SK-N-MC (cell line): ENCODE measurements at regions not wholly inside any gene's neighbourhood (a gene's known extent, or its start where the extent isn't known, plus 50 kb on each side); places are given as distances from the start of the nearest gene placed in this dataset.
A peak's percentile ranks its signal among the peaks of the same experiment; 100 is the strongest.

Experiments
- DNase-seq: peaks from one replicate; pipeline ENCODE4 v3.0.0-alpha.2; 2011; ENCODE audit warnings: low read depth, low spot score
- H3K27ac ChIP-seq: fragments of 200-600 bp; sonication (generic); 2 replicates; pipeline ENCODE4 v1.5.1; 2016; ENCODE audit warnings: mixed run types
- H3K36me3 ChIP-seq: fragments of 200-600 bp; sonication (generic); 2 replicates; pipeline ENCODE4 v1.6.1; 2017; ENCODE audit warnings: antibody characterized with exemption, low read length, mixed read lengths; ENCODE audit not compliant: insufficient read depth
- H3K4me3 ChIP-seq: fragments of 200-600 bp; sonication (generic); 2 replicates; pipeline ENCODE4 v1.5.1; 2016
- H3K9ac ChIP-seq: fragments of 200-600 bp; sonication (generic); 2 replicates; pipeline ENCODE4 v1.8.0; 2017; ENCODE audit warnings: mixed run types, mixed read lengths; ENCODE audit not compliant: insufficient read length
- H3K9me3 ChIP-seq: fragments of 200-600 bp; sonication (generic); 2 replicates; pipeline ENCODE4 v1.6.1; 2017; ENCODE audit warnings: low read depth, mild to moderate bottlenecking, antibody characterized with exemption, low read length, moderate library complexity, mixed read lengths
- EZH2 ChIP-seq: fragments of 200-600 bp; sonication (generic); IDR thresholded peaks from one replicate; pipeline ENCODE4 v1.6.1; 2017; ENCODE audit warnings: antibody characterized with exemption
- FOXP2 ChIP-seq: optimal IDR thresholded peaks from 2 replicates; pipeline ENCODE3; 2011; ENCODE audit warnings: mild to moderate bottlenecking, moderate library complexity; ENCODE audit not compliant: insufficient read depth; ENCODE audit errors: extremely low read length, control extremely low read depth
- POLR2AphosphoS5 ChIP-seq: IDR thresholded peaks from 2 replicates; pipeline ENCODE4 v1.6.1; 2012; ENCODE audit warnings: mild to moderate bottlenecking, low read depth, low read length, borderline replicate concordance

GRCh38 chr2:16303761-16304160, 361.9 kb downstream of the CYRIA start:
- TF ChIP-seq POLR2AphosphoS5 (no peak), FOXP2 (no peak), EZH2 (no peak)

GRCh38 chr2:16303273-16303577, 362.4 kb downstream of the CYRIA start:
- H3K36me3 ChIP-seq, result no peaks in the 10 kb centered on the region
- no peak for DNase-seq
- no peaks in the 10 kb centered on the region for H3K9me3 ChIP-seq
- TF ChIP-seq POLR2AphosphoS5, result no peak
- TF ChIP-seq EZH2, result no peak
- TF ChIP-seq FOXP2, result no peak
- H3K4me3 ChIP-seq, result peak overlapping the region; percentile 34; the same call in 1 of the 2 replicates
- no peak overlapping the region for H3K9ac ChIP-seq
- no peak overlapping the region for H3K27ac ChIP-seq

More at GRCh38 chr2:16303761-16304160, 361.9 kb downstream of the CYRIA start:
- Histone ChIP-seq H3K36me3 (no peaks in the 10 kb centered on the region), H3K27ac (no peak overlapping the region), H3K9ac (no peak overlapping the region), H3K9me3 (no peaks in the 10 kb centered on the region), H3K4me3 (no peak overlapping the region)
- DNase-seq, result no peak

- H3K9me3 ChIP-seq, result no peaks in the 10 kb centered on the region
- no peak overlapping the region for H3K27ac ChIP-seq
- no peak overlapping the region for H3K9ac ChIP-seq
- DNase-seq, result no peak
- H3K4me3 ChIP-seq, result peak overlapping the region; percentile 34; the same call in 1 of the 2 replicates
- no peaks in the 10 kb centered on the region for H3K36me3 ChIP-seq
- TF ChIP-seq FOXP2, result no peak
- no peak for TF ChIP-seq POLR2AphosphoS5
These were observed 362.3 kb downstream of the MYCN start for GRCh38 chr2:16302431-16303272.

GRCh38 chr2:16301961-16302360, 361.6 kb downstream of the MYCN start:
- Histone ChIP-seq H3K36me3 (no peaks in the 10 kb centered on the region), H3K4me3 (no peak overlapping the region), H3K9ac (no peak overlapping the region), H3K27ac (no peak overlapping the region), H3K9me3 (no peaks in the 10 kb centered on the region)
- TF ChIP-seq EZH2, result no peak
- TF ChIP-seq FOXP2, result no peak
- no peak for TF ChIP-seq POLR2AphosphoS5
- no peak for DNase-seq

- H3K9me3 ChIP-seq, result no peaks in the 10 kb centered on the region
- TF ChIP-seq POLR2AphosphoS5 (no peak), FOXP2 (no peak), EZH2 (no peak)
These were observed 358.5 kb downstream of the MYCN start for GRCh38 chr2:16298866-16299265.

GRCh38 chr2:16296331-16297250, 356.2 kb downstream of the MYCN start:
- no peak overlapping the region for H3K4me3 ChIP-seq
- no peak for DNase-seq
- no peak for TF ChIP-seq POLR2AphosphoS5
- TF ChIP-seq EZH2, result no peak
- TF ChIP-seq FOXP2, result no peak
- H3K27ac ChIP-seq, result no peak overlapping the region
- no peak overlapping the region for H3K9ac ChIP-seq
- no peaks in the 10 kb centered on the region for H3K36me3 ChIP-seq
- H3K9me3 ChIP-seq, result no peaks in the 10 kb centered on the region

More at GRCh38 chr2:16298866-16299265, 358.5 kb downstream of the MYCN start:
- Histone ChIP-seq H3K36me3 (no peaks in the 10 kb centered on the region), H3K9ac (no peak overlapping the region), H3K4me3 (no peak overlapping the region), H3K27ac (no peak overlapping the region)
- no peak for DNase-seq

GRCh38 chr2:16296038-16296290, 355.6 kb downstream of the MYCN start:
- Histone ChIP-seq H3K4me3 (no peak overlapping the region), H3K36me3 (no peaks in the 10 kb centered on the region), H3K27ac (no peak overlapping the region), H3K9ac (no peak overlapping the region), H3K9me3 (no peaks in the 10 kb centered on the region)
- TF ChIP-seq EZH2 (no peak), POLR2AphosphoS5 (no peak), FOXP2 (no peak)
- no peak for DNase-seq

- TF ChIP-seq POLR2AphosphoS5, result no peak
- TF ChIP-seq FOXP2, result no peak
- TF ChIP-seq EZH2, result no peak
- Histone ChIP-seq H3K27ac (no peak overlapping the region), H3K9ac (no peak overlapping the region), H3K4me3 (no peak overlapping the region), H3K9me3 (no peaks in the 10 kb centered on the region), H3K36me3 (no peaks in the 10 kb centered on the region)
- no peak for DNase-seq
These were observed 354.4 kb downstream of the MYCN start for GRCh38 chr2:16294791-16295190.

GRCh38 chr2:16293871-16294270, 353.5 kb downstream of the MYCN start:
- Histone ChIP-seq H3K9me3 (no peaks in the 10 kb centered on the region), H3K4me3 (no peak overlapping the region), H3K36me3 (no peaks in the 10 kb centered on the region), H3K27ac (no peak overlapping the region), H3K9ac (no peak overlapping the region)
- no peak for DNase-seq
- TF ChIP-seq POLR2AphosphoS5, result no peak
- no peak for TF ChIP-seq EZH2
- TF ChIP-seq FOXP2, result no peak
